GM12878 (cell line): ENCODE measurements at regions not wholly inside any gene's neighbourhood (a gene's known extent, or its start where the extent isn't known, plus 50 kb on each side); places are given as distances from the start of the nearest gene placed in this dataset.

Experiments
- CHD4 ChIP-seq: fragments of 200-600 bp; sonication (generic); IDR thresholded peaks from 2 replicates; pipeline ENCODE4 v1.6.1; 2016; ENCODE audit warnings: mild to moderate bottlenecking
- ELK1 ChIP-seq: IDR thresholded peaks from 2 replicates; pipeline ENCODE4 v1.6.1; 2012; ENCODE audit warnings: low read depth, low read length, improper control_type of control experiment
- ESRRA ChIP-seq: IDR thresholded peaks from 2 replicates; pipeline ENCODE4 v1.6.1; 2012; ENCODE audit warnings: mild to moderate bottlenecking, low read length, improper control_type of control experiment
- TF ChIP-seq, protein P1 (sequence below), 3 experiments: IDR thresholded peaks in 2 of 3; conservative IDR thresholded peaks in 1 of 3; 2 replicates each; pipeline ENCODE4 v1.5.1; 2011; ENCODE audit warnings: low read depth in 3 of 3, low read length in 3 of 3, mild to moderate bottlenecking in 3 of 3, control low read depth in 2 of 3, moderate library complexity in 2 of 3, inconsistent platforms in 1 of 3, mixed read lengths in 1 of 3; ENCODE audit not compliant: control insufficient read depth in 2 of 3, insufficient read depth in 1 of 3; ENCODE audit errors: extremely low read depth in 1 of 3

GRCh38 chr4:122293374-122294365, 85.1 kb upstream of the ADAD1 start:
- TF ChIP-seq, protein P1, sequence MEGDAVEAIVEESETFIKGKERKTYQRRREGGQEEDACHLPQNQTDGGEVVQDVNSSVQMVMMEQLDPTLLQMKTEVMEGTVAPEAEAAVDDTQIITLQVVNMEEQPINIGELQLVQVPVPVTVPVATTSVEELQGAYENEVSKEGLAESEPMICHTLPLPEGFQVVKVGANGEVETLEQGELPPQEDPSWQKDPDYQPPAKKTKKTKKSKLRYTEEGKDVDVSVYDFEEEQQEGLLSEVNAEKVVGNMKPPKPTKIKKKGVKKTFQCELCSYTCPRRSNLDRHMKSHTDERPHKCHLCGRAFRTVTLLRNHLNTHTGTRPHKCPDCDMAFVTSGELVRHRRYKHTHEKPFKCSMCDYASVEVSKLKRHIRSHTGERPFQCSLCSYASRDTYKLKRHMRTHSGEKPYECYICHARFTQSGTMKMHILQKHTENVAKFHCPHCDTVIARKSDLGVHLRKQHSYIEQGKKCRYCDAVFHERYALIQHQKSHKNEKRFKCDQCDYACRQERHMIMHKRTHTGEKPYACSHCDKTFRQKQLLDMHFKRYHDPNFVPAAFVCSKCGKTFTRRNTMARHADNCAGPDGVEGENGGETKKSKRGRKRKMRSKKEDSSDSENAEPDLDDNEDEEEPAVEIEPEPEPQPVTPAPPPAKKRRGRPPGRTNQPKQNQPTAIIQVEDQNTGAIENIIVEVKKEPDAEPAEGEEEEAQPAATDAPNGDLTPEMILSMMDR (IDR thresholded peaks at IDR 0.05 in 2 of 3, conservative IDR thresholded peaks at IDR 0.05 in 1 of 3; ENCODE audit: control insufficient read depth in 2 of 3, extremely low read depth in 1 of 3, insufficient read depth in 1 of 3, low read depth in 3 of 3, low read length in 3 of 3), result no peak
- TF ChIP-seq ELK1 (no peak), ESRRA (no peak), CHD4 (no peak)
